Trophoblast cell (in vitro differentiated cells and primary cell): ENCODE measurements at regions not wholly inside any gene's neighbourhood (a gene's known extent, or its start where the extent isn't known, plus 50 kb on each side); places are given as distances from the start of the nearest gene placed in this dataset.

Source experiments
- DNase-seq, 2 donors: peaks; one replicate each; pipeline ENCODE4 v3.0.0-alpha.2; 2016
- H2AFZ ChIP-seq: 2 replicates; pipeline ENCODE4 v1.6.1; 2013; ENCODE audit warnings: low read length, moderate library complexity, mild to moderate bottlenecking; ENCODE audit not compliant: insufficient read depth, poor library complexity
- H2AK5ac ChIP-seq: 2 replicates; pipeline ENCODE4 v1.6.1; 2013; ENCODE audit warnings: mild to moderate bottlenecking, low read length
- H2BK120ac ChIP-seq: 2 replicates; pipeline ENCODE4 v1.6.1; 2013; ENCODE audit warnings: low read length, mild to moderate bottlenecking, moderate library complexity; ENCODE audit not compliant: insufficient read depth, poor library complexity
- H2BK12ac ChIP-seq: 2 replicates; pipeline ENCODE4 v1.6.1; 2013; ENCODE audit warnings: mild to moderate bottlenecking, low read length, moderate library complexity
- H2BK5ac ChIP-seq: 2 replicates; pipeline ENCODE4 v1.6.1; 2013; ENCODE audit warnings: low read length, low read depth, moderate library complexity, mild to moderate bottlenecking; ENCODE audit not compliant: poor library complexity
- H3K14ac ChIP-seq: 2 replicates; pipeline ENCODE4 v1.6.1; 2013; ENCODE audit warnings: mild to moderate bottlenecking, low read length
- H3K18ac ChIP-seq: 2 replicates; pipeline ENCODE4 v1.6.1; 2013; ENCODE audit warnings: mild to moderate bottlenecking, low read length
- H3K23ac ChIP-seq: 2 replicates; pipeline ENCODE4 v1.6.1; 2013; ENCODE audit warnings: low read length
- H3K27ac ChIP-seq: 2 replicates; pipeline ENCODE4 v1.5.1; 2013; ENCODE audit warnings: low read depth, mild to moderate bottlenecking, inconsistent platforms, low read length, moderate library complexity
- H3K27me3 ChIP-seq: 2 replicates; pipeline ENCODE4 v1.6.1; 2013; ENCODE audit warnings: inconsistent platforms, mild to moderate bottlenecking, low read length, moderate library complexity; ENCODE audit not compliant: insufficient read depth
- H3K36me3 ChIP-seq, 2 experiments: 1 replicate in 1 of 2; 2 replicates in 1 of 2; pipeline ENCODE4 v1.6.1; 2013; ENCODE audit warnings: low read length in 2 of 2, mild to moderate bottlenecking in 2 of 2, moderate library complexity in 1 of 2; ENCODE audit not compliant: insufficient read depth in 2 of 2, control insufficient read depth in 1 of 2
- H3K4ac ChIP-seq: 2 replicates; pipeline ENCODE4 v1.6.1; 2013; ENCODE audit warnings: low read depth, mild to moderate bottlenecking, low read length, moderate library complexity
- H3K4me1 ChIP-seq, 2 experiments: 1 replicate in 1 of 2; 2 replicates in 1 of 2; pipeline ENCODE4 v1.6.1; 2013; ENCODE audit warnings: low read length in 2 of 2, mild to moderate bottlenecking in 2 of 2, moderate library complexity in 1 of 2; ENCODE audit not compliant: insufficient read depth in 2 of 2, control insufficient read depth in 1 of 2
- H3K4me2 ChIP-seq: 2 replicates; pipeline ENCODE4 v1.6.1; 2013; ENCODE audit warnings: inconsistent platforms, mild to moderate bottlenecking, low read length, moderate library complexity
- H3K4me3 ChIP-seq: 2 replicates; pipeline ENCODE4 v1.5.1; 2013; ENCODE audit warnings: mild to moderate bottlenecking, low read depth, low read length, inconsistent platforms
- H3K79me1 ChIP-seq: one replicate; pipeline ENCODE4 v1.6.1; 2013; ENCODE audit warnings: low read length
- H3K79me2 ChIP-seq: 2 replicates; pipeline ENCODE4 v1.6.1; 2013; ENCODE audit warnings: low read length, mild to moderate bottlenecking; ENCODE audit not compliant: control insufficient read depth, insufficient read depth, poor library complexity
- H3K9ac ChIP-seq: 2 replicates; pipeline ENCODE4 v1.6.1; 2013; ENCODE audit warnings: mild to moderate bottlenecking, low read length
- H3K9me3 ChIP-seq: 2 replicates; pipeline ENCODE4 v1.6.1; 2013; ENCODE audit warnings: low read depth, mild to moderate bottlenecking, control low read depth, inconsistent platforms, low read length; ENCODE audit not compliant: insufficient read depth
- H4K12ac ChIP-seq: 2 replicates; pipeline ENCODE4 v1.6.1; 2013; ENCODE audit warnings: low read depth, mild to moderate bottlenecking, low read length, moderate library complexity
- H4K8ac ChIP-seq: 2 replicates; pipeline ENCODE4 v1.6.1; 2013; ENCODE audit warnings: low read depth, mild to moderate bottlenecking, low read length, moderate library complexity
- H4K91ac ChIP-seq: one replicate; pipeline ENCODE4 v1.6.1; 2013; ENCODE audit warnings: low read depth, mild to moderate bottlenecking, low read length, moderate library complexity
- WGBS: extraction: QIAGEN DNeasy Blood & Tissue Kit; methylation state at CpG from one replicate; pipeline ENCODE4 v1.1.7; 2013; ENCODE audit warnings: missing lambda C conversion rate; ENCODE audit not compliant: insufficient read length, insufficient coverage; ENCODE audit errors: extremely low coverage; 5-methylcytosine and 5-hydroxymethylcytosine counted together

DNA sequence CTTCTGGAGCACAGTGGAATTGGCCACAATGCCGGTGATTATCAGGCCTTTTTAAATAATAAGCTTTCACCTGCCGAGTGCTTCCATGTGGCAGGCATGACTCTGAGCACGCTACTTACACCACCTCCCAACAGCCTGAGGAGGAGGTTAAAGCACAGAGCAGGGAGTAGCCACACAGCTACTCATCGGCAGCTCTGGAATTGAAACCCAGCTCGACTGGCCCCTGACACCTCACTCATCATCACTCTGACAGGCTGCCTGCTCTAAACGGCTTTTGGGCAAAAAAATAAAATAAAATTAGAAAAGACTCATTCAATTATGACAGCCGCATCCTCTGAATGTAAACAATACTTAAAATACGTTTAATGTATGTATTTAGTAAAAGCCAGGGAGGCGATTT is 326.4 kb upstream of the NOCT start:
- no peak overlapping the region for H4K12ac ChIP-seq
- no peaks in the 10 kb centered on the region for H3K36me3 ChIP-seq
- no peak overlapping the region for H3K14ac ChIP-seq
- H4K91ac ChIP-seq = no peak overlapping the region
- no peak overlapping the region for H2BK12ac ChIP-seq
- H3K9ac ChIP-seq = no peak overlapping the region
- no peak for DNase-seq
- no peak overlapping the region for H3K4ac ChIP-seq
- H2BK5ac ChIP-seq = no peak overlapping the region
- no peaks in the 10 kb centered on the region for H3K79me1 ChIP-seq
- H3K23ac ChIP-seq = no peak overlapping the region
- H3K4me2 ChIP-seq = no peak overlapping the region
- H2AK5ac ChIP-seq = no peak overlapping the region
- H3K27ac ChIP-seq = no peak overlapping the region
- H3K9me3 ChIP-seq = peaks cover 2% of the 10 kb centered on the region
- no peak overlapping the region for H2AFZ ChIP-seq
- no peak overlapping the region for H3K4me3 ChIP-seq
- no CpG with 5 or more reads among the region's 9 CpGs for WGBS
- no peak overlapping the region for H2BK120ac ChIP-seq
- H3K18ac ChIP-seq = no peak overlapping the region
- no peaks in the 10 kb centered on the region for H3K79me2 ChIP-seq
- no peak overlapping the region for H4K8ac ChIP-seq
- no peaks in the 10 kb centered on the region for H3K27me3 ChIP-seq
- H3K4me1 ChIP-seq = no peaks in the 10 kb centered on the region

DNA sequence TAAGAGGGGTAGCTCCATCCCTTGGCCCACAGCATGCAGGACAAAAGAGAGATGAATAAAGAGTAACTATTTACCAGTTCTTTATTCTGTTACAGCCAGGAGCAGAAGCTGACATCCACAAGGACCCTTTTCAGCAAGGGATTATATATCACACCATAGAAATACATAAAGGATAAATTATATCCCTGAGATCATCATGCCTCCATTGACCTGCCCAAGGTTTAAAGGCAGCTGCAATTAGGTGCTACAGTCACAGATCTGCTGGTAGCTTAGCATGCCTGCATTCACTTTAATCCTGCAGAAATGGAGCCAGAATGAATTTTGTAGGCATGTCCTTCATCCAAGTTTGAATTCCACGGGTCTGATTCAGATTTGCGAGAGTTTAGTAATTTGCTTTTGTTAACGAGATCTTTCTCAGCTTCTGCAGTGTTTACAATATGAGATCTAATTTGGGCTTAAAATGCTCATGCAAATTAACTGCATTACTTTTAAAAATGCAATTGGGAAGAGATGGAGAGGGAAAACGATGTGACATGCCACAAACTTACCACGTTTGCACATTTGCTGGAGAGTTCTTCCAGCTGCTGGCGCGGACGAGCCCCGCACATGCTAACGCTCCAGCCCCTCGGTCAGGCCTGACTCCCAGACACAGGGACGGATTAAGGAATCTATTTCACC is 327.0 kb upstream of the NOCT start:
- no peak overlapping the region for H4K12ac ChIP-seq
- H3K4me1 ChIP-seq = no peaks in the 10 kb centered on the region
- H3K23ac ChIP-seq = no peak overlapping the region
- DNase-seq = peak in 1 of 2 donors; percentile 55
- no peak overlapping the region for H3K9ac ChIP-seq
- H4K91ac ChIP-seq = no peak overlapping the region
- H3K79me1 ChIP-seq = no peaks in the 10 kb centered on the region
- no peaks in the 10 kb centered on the region for H3K27me3 ChIP-seq
- no peak overlapping the region for H2BK5ac ChIP-seq
- no peaks in the 10 kb centered on the region for H3K36me3 ChIP-seq
- no peak overlapping the region for H2AK5ac ChIP-seq
- no peak overlapping the region for H3K4ac ChIP-seq
- no peak overlapping the region for H3K18ac ChIP-seq
- H3K27ac ChIP-seq = no peak overlapping the region
- H2AFZ ChIP-seq = no peak overlapping the region
- H3K79me2 ChIP-seq = no peaks in the 10 kb centered on the region
- H3K9me3 ChIP-seq = peaks cover 2% of the 10 kb centered on the region
- no peak overlapping the region for H3K4me2 ChIP-seq
- WGBS = no CpG with 5 or more reads among the region's 12 CpGs
- H2BK12ac ChIP-seq = no peak overlapping the region
- no peak overlapping the region for H3K14ac ChIP-seq
- H4K8ac ChIP-seq = no peak overlapping the region
- no peak overlapping the region for H3K4me3 ChIP-seq
- H2BK120ac ChIP-seq = no peak overlapping the region

DNA sequence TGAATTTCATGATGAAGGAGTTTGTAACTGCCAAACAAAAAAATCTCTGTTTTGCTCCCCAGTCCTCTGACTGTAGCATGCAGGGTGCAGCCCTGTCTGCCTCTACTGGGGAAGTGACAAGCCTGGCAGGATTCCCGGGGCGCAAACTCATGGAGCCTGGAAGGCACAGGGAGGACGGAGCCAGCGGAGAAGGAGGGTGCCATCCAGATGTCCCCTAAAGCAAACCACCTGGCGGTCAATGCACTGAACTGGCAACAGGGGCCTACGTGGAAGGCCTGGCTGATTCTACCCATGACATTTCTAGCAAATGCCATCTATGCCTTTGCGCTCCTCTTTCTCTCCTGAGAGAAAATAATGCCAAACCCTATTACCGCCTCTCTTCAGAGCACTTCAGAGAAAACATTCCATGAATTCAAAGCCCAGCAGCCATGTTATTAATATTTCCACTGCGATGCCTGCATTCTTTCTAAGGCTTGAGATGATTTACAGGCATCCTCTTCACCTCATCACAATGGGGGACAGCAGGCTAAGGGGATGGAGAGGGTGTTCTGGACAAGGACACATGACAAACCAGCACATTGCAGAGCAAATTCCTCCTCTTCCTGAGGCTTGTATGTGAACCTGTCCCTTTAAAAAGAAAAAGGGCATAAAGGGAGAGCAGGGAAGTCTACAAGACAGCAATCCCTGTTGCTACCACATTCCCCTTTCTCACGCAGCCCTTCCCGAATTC is 329.3 kb upstream of the NOCT start:
- H3K4me1 ChIP-seq = no peaks in the 10 kb centered on the region
- H4K12ac ChIP-seq = no peak overlapping the region
- peaks cover 2% of the 10 kb centered on the region for H3K9me3 ChIP-seq
- H3K79me2 ChIP-seq = no peaks in the 10 kb centered on the region
- H3K9ac ChIP-seq = peak overlapping the region; percentile 27
- no peak overlapping the region for H2BK120ac ChIP-seq
- no peak overlapping the region for H2AK5ac ChIP-seq
- H3K4me2 ChIP-seq = no peak overlapping the region
- H3K14ac ChIP-seq = no peak overlapping the region
- no peak overlapping the region for H4K91ac ChIP-seq
- no peaks in the 10 kb centered on the region for H3K27me3 ChIP-seq
- no peak overlapping the region for H4K8ac ChIP-seq
- H3K23ac ChIP-seq = no peak overlapping the region
- H2AFZ ChIP-seq = no peak overlapping the region
- no peak for DNase-seq
- no peak overlapping the region for H3K4ac ChIP-seq
- H3K27ac ChIP-seq = no peak overlapping the region
- H3K79me1 ChIP-seq = no peaks in the 10 kb centered on the region
- no peaks in the 10 kb centered on the region for H3K36me3 ChIP-seq
- H3K4me3 ChIP-seq = no peak overlapping the region
- no peak overlapping the region for H3K18ac ChIP-seq
- no peak overlapping the region for H2BK5ac ChIP-seq
- H2BK12ac ChIP-seq = no peak overlapping the region
- no CpG with 5 or more reads among the region's 11 CpGs for WGBS

DNA sequence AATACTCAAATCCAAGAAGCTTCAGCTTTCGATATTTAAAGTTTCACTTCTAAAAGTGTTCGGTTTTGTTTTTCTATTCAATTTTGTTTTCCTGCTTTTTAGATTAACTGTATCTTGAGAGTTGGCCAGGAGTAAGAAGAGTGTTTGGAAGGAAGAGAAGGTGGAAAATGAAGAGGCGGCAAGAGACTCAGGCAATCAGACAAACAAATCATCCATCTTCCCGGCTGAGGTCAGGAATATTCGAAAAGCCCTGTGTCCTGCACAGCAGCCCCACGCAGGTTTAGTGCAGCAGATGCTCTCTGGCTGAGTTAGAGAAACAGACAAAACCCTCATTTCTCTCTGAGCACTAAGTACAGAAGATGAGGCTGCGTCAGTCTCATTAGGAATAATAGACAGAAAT is 330.3 kb upstream of the NOCT start:
- Histone ChIP-seq H2BK5ac (no peak overlapping the region), H3K23ac (no peak overlapping the region), H3K79me2 (no peaks in the 10 kb centered on the region), H2AK5ac (no peak overlapping the region), H4K12ac (no peak overlapping the region), H2BK120ac (no peak overlapping the region), H3K9ac (no peak overlapping the region), H4K91ac (no peak overlapping the region), H3K4ac (no peak overlapping the region), H4K8ac (no peak overlapping the region), H2BK12ac (no peak overlapping the region), H3K4me2 (no peak overlapping the region), H3K36me3 (no peaks in the 10 kb centered on the region), H2AFZ (no peak overlapping the region), H3K79me1 (no peaks in the 10 kb centered on the region), H3K14ac (no peak overlapping the region), H3K27me3 (no peaks in the 10 kb centered on the region), H3K4me1 (no peaks in the 10 kb centered on the region), H3K9me3 (peaks cover 2% of the 10 kb centered on the region), H3K27ac (no peak overlapping the region), H3K18ac (no peak overlapping the region), H3K4me3 (no peak overlapping the region)
- WGBS = no CpG with 5 or more reads among the region's 7 CpGs
- no peak for DNase-seq
